HUES6 (cell line): ENCODE measurements at regions not wholly inside any gene's neighbourhood (a gene's known extent, or its start where the extent isn't known, plus 50 kb on each side); places are given as distances from the start of the nearest gene placed in this dataset.

Experiments
- H3K27ac ChIP-seq: 2 replicates; pipeline ENCODE4 v1.7.0; 2013; ENCODE audit warnings: low read depth, mild to moderate bottlenecking, low read length, inconsistent platforms
- H3K27me3 ChIP-seq: 2 replicates; pipeline ENCODE4 v1.6.1; 2013; ENCODE audit warnings: low read length; ENCODE audit not compliant: control insufficient read depth, insufficient read depth
- H3K36me3 ChIP-seq: 2 replicates; pipeline ENCODE4 v1.6.1; 2013; ENCODE audit warnings: low read length; ENCODE audit not compliant: control insufficient read depth, insufficient read depth
- H3K4me1 ChIP-seq: 2 replicates; pipeline ENCODE4 v1.6.1; 2013; ENCODE audit warnings: low read length; ENCODE audit not compliant: control insufficient read depth, insufficient read depth
- H3K4me3 ChIP-seq: 2 replicates; pipeline ENCODE4 v1.5.1; 2013; ENCODE audit warnings: low read depth, low read length
- H3K9ac ChIP-seq: one replicate; pipeline ENCODE4 v1.6.1; 2013; ENCODE audit warnings: mild to moderate bottlenecking, low read length
- H3K9me3 ChIP-seq: 2 replicates; pipeline ENCODE4 v1.6.1; 2013; ENCODE audit warnings: low read depth, low read length; ENCODE audit not compliant: control insufficient read depth, insufficient read depth

GRCh38 chr2:39501412-39501811 lies 64.3 kb upstream of the MAP4K3 start:
- no peaks in the 10 kb centered on the region for H3K36me3 ChIP-seq
- H3K9ac ChIP-seq, result no peak overlapping the region
- peaks cover 20% of the 10 kb centered on the region for H3K4me1 ChIP-seq
- no peak overlapping the region for H3K4me3 ChIP-seq
- H3K27me3 ChIP-seq, result no peaks in the 10 kb centered on the region
- H3K27ac ChIP-seq, result no peak overlapping the region
- no peaks in the 10 kb centered on the region for H3K9me3 ChIP-seq

GRCh38 chr2:39503277-39503676 lies 66.2 kb upstream of the MAP4K3 start:
- H3K4me3 ChIP-seq, result no peak overlapping the region
- H3K27ac ChIP-seq, result no peak overlapping the region
- no peak overlapping the region for H3K9ac ChIP-seq
- no peaks in the 10 kb centered on the region for H3K27me3 ChIP-seq
- H3K36me3 ChIP-seq, result no peaks in the 10 kb centered on the region
- peaks cover 20% of the 10 kb centered on the region for H3K4me1 ChIP-seq
- H3K9me3 ChIP-seq, result no peaks in the 10 kb centered on the region

GRCh38 chr2:39504790-39505335 lies 67.8 kb upstream of the MAP4K3 start:
- peaks cover 12% of the 10 kb centered on the region for H3K4me1 ChIP-seq

GRCh38 chr2:39506215-39506614 lies 69.1 kb upstream of the MAP4K3 start:
- Histone ChIP-seq H3K4me1 (peaks cover 12% of the 10 kb centered on the region), H3K27ac (no peak overlapping the region), H3K4me3 (no peak overlapping the region), H3K9me3 (no peaks in the 10 kb centered on the region), H3K36me3 (no peaks in the 10 kb centered on the region), H3K9ac (no peak overlapping the region), H3K27me3 (no peaks in the 10 kb centered on the region)

More at GRCh38 chr2:39504790-39505335, 67.8 kb upstream of the MAP4K3 start:
- H3K9me3 ChIP-seq, result no peaks in the 10 kb centered on the region
- H3K9ac ChIP-seq, result no peak overlapping the region
- H3K4me3 ChIP-seq, result no peak overlapping the region
- H3K27me3 ChIP-seq, result no peaks in the 10 kb centered on the region
- H3K27ac ChIP-seq, result no peak overlapping the region
- H3K36me3 ChIP-seq, result no peaks in the 10 kb centered on the region

- Histone ChIP-seq H3K27ac (no peak overlapping the region), H3K36me3 (no peaks in the 10 kb centered on the region), H3K27me3 (no peaks in the 10 kb centered on the region), H3K9ac (no peak overlapping the region), H3K4me3 (no peak overlapping the region), H3K4me1 (peaks cover 15% of the 10 kb centered on the region), H3K9me3 (no peaks in the 10 kb centered on the region)
Measured at GRCh38 chr2:39508198-39508597, 71.1 kb upstream of the MAP4K3 start.

GRCh38 chr2:39510140-39510539 lies 73.1 kb upstream of the MAP4K3 start:
- Histone ChIP-seq H3K4me3 (no peak overlapping the region), H3K9ac (no peak overlapping the region), H3K4me1 (peaks cover 12% of the 10 kb centered on the region), H3K27ac (no peak overlapping the region), H3K27me3 (no peaks in the 10 kb centered on the region), H3K36me3 (no peaks in the 10 kb centered on the region), H3K9me3 (no peaks in the 10 kb centered on the region)

- H3K4me3 ChIP-seq, result no peak overlapping the region
- no peaks in the 10 kb centered on the region for H3K9me3 ChIP-seq
- H3K27me3 ChIP-seq, result no peaks in the 10 kb centered on the region
- H3K36me3 ChIP-seq, result no peaks in the 10 kb centered on the region
- H3K27ac ChIP-seq, result no peak overlapping the region
- no peak overlapping the region for H3K9ac ChIP-seq
- peaks cover 22% of the 10 kb centered on the region for H3K4me1 ChIP-seq
Measured at GRCh38 chr2:39511219-39511604, 74.1 kb upstream of the MAP4K3 start.

- peaks cover 28% of the 10 kb centered on the region for H3K4me1 ChIP-seq
- no peak overlapping the region for H3K4me3 ChIP-seq
- no peak overlapping the region for H3K27ac ChIP-seq
- no peaks in the 10 kb centered on the region for H3K9me3 ChIP-seq
- H3K36me3 ChIP-seq, result no peaks in the 10 kb centered on the region
- no peak overlapping the region for H3K9ac ChIP-seq
- H3K27me3 ChIP-seq, result no peaks in the 10 kb centered on the region
Measured at GRCh38 chr2:39511605-39512433, 74.7 kb upstream of the MAP4K3 start.

- Histone ChIP-seq H3K9me3 (no peaks in the 10 kb centered on the region), H3K27me3 (no peaks in the 10 kb centered on the region), H3K9ac (no peak overlapping the region), H3K27ac (no peak overlapping the region), H3K4me1 (peaks cover 34% of the 10 kb centered on the region), H3K36me3 (no peaks in the 10 kb centered on the region), H3K4me3 (no peak overlapping the region)
Measured at GRCh38 chr2:39512434-39512935, 75.4 kb upstream of the MAP4K3 start.

- Histone ChIP-seq H3K4me1 (peaks cover 34% of the 10 kb centered on the region), H3K9ac (no peak overlapping the region), H3K36me3 (no peaks in the 10 kb centered on the region), H3K4me3 (no peak overlapping the region), H3K27me3 (no peaks in the 10 kb centered on the region), H3K9me3 (no peaks in the 10 kb centered on the region), H3K27ac (no peak overlapping the region)
Measured at GRCh38 chr2:39512941-39513340, 75.9 kb upstream of the MAP4K3 start.

GRCh38 chr2:39513641-39514094 lies 76.6 kb upstream of the MAP4K3 start:
- Histone ChIP-seq H3K27me3 (no peaks in the 10 kb centered on the region), H3K4me1 (peaks cover 34% of the 10 kb centered on the region), H3K9me3 (no peaks in the 10 kb centered on the region), H3K36me3 (no peaks in the 10 kb centered on the region), H3K27ac (no peak overlapping the region), H3K4me3 (no peak overlapping the region), H3K9ac (no peak overlapping the region)
